ENCODE measurements at regions not wholly inside any gene's neighbourhood (a gene's known extent, or its start where the extent isn't known, plus 50 kb on each side); places are given as distances from the start of the nearest gene placed in this dataset.

DNA sequence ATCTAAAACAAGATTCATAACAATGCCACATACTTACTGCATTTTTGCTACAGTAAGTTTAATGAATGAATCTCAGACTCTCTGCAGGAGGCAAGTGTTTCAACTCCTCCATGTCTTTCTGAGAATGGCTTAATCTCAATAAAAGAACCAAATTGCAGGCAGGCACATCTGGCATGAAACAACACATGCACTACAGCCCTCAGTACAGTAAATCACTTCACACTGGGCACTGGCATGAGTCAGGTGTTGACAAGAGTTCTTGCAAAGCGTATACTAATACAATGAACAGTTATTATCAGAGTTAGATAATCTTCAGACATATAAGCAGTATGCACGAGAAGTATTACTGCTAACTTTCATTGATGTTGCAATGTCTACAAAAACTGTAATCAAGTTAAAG, 1386.8 kb downstream of the MRPL39 start:
- TF ChIP-seq CTCF (tag by site-specific recombination; IDR thresholded peaks at IDR 0.05), result no peak
- TF ChIP-seq ZNF335 (tag by site-specific recombination; conservative IDR thresholded peaks at IDR 0.05), result no peak
- no peak for TF ChIP-seq ZNF768 (tag by site-specific recombination; IDR thresholded peaks at IDR 0.05)
- no peak for TF ChIP-seq ZNF416 (tag by site-specific recombination; IDR thresholded peaks at IDR 0.05)
- TF ChIP-seq ZNF211 (tag by site-specific recombination; IDR thresholded peaks at IDR 0.05; ENCODE audit: low read depth), result no peak
- TF ChIP-seq ZNF404 (tag by site-specific recombination; IDR thresholded peaks at IDR 0.05), result no peak
- TF ChIP-seq ZNF704 (tag by site-specific recombination; IDR thresholded peaks at IDR 0.05), result no peak
- TF ChIP-seq ZNF169 (tag by site-specific recombination; IDR thresholded peaks at IDR 0.05), result no peak
- no peak for TF ChIP-seq ZNF514 (tag by site-specific recombination; IDR thresholded peaks at IDR 0.05)
- TF ChIP-seq PRDM6 (tag by site-specific recombination; IDR thresholded peaks at IDR 0.05), result no peak
- TF ChIP-seq, protein P1, sequence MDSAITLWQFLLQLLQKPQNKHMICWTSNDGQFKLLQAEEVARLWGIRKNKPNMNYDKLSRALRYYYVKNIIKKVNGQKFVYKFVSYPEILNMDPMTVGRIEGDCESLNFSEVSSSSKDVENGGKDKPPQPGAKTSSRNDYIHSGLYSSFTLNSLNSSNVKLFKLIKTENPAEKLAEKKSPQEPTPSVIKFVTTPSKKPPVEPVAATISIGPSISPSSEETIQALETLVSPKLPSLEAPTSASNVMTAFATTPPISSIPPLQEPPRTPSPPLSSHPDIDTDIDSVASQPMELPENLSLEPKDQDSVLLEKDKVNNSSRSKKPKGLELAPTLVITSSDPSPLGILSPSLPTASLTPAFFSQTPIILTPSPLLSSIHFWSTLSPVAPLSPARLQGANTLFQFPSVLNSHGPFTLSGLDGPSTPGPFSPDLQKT (IDR thresholded peaks at IDR 0.05; ENCODE audit: borderline replicate concordance, low read depth, low read length), result no peak
- TF ChIP-seq ZNF146 (tag by site-specific recombination; IDR thresholded peaks at IDR 0.05), result no peak
- TF ChIP-seq, protein P2, sequence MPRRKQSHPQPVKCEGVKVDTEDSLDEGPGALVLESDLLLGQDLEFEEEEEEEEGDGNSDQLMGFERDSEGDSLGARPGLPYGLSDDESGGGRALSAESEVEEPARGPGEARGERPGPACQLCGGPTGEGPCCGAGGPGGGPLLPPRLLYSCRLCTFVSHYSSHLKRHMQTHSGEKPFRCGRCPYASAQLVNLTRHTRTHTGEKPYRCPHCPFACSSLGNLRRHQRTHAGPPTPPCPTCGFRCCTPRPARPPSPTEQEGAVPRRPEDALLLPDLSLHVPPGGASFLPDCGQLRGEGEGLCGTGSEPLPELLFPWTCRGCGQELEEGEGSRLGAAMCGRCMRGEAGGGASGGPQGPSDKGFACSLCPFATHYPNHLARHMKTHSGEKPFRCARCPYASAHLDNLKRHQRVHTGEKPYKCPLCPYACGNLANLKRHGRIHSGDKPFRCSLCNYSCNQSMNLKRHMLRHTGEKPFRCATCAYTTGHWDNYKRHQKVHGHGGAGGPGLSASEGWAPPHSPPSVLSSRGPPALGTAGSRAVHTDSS (tag by site-specific recombination; IDR thresholded peaks at IDR 0.05), result no peak

All from HEK293 (cell line).